ENCODE measurements at regions not wholly inside any gene's neighbourhood (a gene's known extent, or its start where the extent isn't known, plus 50 kb on each side); places are given as distances from the start of the nearest gene placed in this dataset.
"Not testable (repeated sequence)": the region's sequence is repeated elsewhere in the genome, so short reads cannot be mapped to it uniquely, and the experiment has no call there.

- no peak for DNase-seq (ENCODE audit: low read depth)
Observed at GRCh38 chr7:22066522-22066921, 120.8 kb upstream of the CDCA7L start.

GRCh38 chr7:22064816-22065215 lies 119.1 kb upstream of the CDCA7L start:
- DNase-seq (ENCODE audit: low read depth), result no peak

- DNase-seq (ENCODE audit: low read depth), result peak; percentile 4
Observed at GRCh38 chr7:22061775-22062174, 116.1 kb upstream of the CDCA7L start.

DNA sequence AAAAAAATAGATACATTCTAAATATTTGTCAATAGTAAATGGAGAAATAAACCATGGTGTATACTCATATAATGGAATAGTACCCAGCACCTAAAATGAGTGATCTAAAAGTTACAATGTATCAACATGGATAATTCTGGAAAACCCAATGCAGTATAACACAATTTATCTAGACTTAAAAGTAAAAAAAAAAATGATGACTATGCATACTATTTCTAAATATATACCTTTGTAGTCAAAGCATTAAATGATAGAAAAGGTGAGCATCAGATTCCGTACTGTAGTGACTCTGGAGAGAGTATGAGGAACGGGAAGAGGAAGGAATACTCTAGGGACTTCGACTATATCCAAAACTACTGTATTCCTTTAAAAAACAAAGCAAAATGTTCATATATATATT lies 115.2 kb upstream of the CDCA7L start:
- no peak for DNase-seq (ENCODE audit: low read depth)

DNA sequence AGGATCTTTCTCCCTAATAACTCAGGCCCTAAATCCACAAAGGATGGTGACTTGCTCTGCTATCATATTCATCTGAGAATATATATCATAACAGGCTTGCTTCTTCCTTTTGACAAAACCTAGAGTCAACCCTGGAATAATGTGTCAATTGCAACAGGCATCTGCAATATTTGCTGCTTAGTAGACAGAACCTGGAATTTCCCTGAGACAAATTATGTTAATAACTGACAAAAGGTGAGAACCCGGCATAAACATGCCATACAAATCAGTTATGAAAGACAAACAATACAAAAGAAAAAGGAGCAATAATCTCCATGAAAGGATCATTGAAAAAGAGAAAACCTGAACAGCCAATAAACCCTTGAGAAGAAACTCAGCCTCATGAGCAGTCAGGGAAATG lies 114.5 kb upstream of the CDCA7L start:
- DNase-seq (ENCODE audit: low read depth), result no peak

- no peak for DNase-seq (ENCODE audit: low read depth)
Observed at GRCh38 chr7:22055226-22055625, 109.5 kb upstream of the CDCA7L start.

- no peak for DNase-seq (ENCODE audit: low read depth)
Observed at GRCh38 chr7:22052674-22053365, 107.1 kb upstream of the CDCA7L start.

DNA sequence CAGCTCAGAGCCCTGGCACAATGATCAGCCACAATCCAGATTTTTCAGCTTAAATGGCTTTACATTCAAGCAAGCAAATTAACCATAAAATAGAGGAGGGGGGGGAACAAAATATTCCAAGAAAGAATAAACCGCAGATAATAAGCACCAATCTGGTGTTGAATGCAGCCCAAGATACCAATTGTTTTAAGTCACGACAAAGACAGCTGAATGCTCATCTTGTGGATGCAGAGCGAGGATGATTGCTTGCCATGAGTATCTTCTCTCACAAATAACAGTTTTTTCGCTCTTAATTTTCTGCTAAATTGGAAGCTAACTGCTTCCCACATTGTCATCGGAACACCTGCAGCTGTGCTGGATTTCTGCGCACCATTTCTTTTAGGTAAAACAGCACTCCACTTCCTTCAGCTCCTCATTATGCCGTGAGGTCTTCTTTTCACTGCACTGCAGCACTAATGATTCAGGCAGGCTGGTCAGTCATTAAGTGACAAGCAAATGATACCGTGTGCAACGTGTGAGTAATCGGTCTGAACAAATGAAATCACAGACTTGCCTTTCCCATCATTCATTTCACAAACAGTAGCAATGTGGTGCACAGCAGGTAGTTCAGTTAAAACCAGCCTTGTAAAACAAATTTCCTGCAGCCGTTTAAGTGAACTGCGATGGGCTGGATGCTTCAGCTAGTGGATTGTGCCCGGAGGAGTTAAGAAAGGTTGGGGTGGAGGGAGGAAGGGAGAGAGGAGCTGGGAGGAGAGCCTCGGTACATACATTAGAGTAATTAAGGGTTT lies 106.4 kb upstream of the CDCA7L start:
- no peak for DNase-seq (ENCODE audit: low read depth)

- no peak for DNase-seq (ENCODE audit: low read depth)
Observed at GRCh38 chr7:22049766-22050500, 104.2 kb upstream of the CDCA7L start.

DNA sequence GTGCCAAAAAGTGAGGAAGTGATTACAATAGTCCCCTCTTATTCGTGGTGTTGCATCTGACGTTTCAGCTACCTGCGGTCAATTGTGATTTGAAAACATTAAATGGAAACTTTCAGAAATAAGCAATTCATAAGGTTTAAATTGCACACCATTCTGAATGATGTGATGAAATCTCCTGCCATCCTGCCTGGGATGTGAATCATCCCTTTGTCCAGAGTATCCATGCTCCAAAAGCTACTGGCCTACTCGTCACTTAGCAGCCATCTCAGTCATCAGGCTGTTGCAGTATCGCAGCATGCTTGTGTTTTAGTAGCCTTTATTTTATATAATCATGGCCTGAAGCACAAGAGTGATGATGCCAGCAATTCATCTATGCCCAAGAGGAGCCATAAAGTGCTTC lies 97.7 kb upstream of the CDCA7L start:
- no peak for DNase-seq (ENCODE audit: low read depth)

GRCh38 chr7:22040923-22041595 lies 95.4 kb upstream of the CDCA7L start:
- DNase-seq (ENCODE audit: low read depth), result no peak

GRCh38 chr7:22039670-22040069 lies 94.0 kb upstream of the CDCA7L start:
- DNase-seq (ENCODE audit: low read depth), result no peak

GRCh38 chr7:22032356-22032755 lies 86.7 kb upstream of the CDCA7L start:
- not testable (repeated sequence) for DNase-seq (ENCODE audit: low read depth)

GRCh38 chr7:22028656-22029055 lies 83.0 kb upstream of the CDCA7L start:
- not testable (repeated sequence) for DNase-seq (ENCODE audit: low read depth)

DNA sequence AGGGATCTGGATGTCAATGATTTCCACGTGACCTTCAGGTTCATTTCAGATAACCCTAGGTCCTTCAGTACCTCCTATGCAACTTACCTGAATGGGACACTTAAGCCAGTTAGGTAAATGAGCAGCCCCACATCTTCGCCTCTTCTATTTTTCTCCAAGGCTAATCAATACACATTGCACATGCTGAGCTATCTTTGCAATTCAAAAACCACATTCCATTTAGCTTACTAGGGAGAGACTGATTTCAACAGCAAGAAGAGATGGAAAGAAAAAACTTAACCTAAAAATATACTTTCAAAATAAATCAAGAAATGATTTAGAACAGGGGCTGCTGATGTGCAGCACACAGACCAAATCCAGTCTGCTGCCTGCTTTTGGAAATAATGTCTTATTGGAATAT lies 81.8 kb upstream of the CDCA7L start:
- no peak for DNase-seq (ENCODE audit: low read depth)

DNA sequence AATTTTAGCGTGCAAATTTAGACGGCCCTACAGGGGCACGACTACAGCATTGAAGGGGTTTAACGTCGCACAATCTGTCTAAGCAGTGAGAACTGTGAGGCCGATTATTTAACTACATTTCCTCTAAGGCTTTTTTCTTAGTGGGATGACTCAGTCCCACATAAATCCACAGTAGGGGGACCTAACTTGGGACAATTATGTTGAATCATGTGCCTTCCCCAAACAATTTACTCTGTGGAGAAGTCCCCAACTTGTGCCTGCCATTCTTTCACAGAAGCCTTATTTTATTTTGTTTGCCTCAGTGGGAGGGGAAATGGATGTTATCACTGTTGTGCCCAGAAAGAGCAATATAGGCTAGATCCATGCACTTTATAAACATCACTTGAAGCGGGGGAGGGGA lies 80.3 kb upstream of the CDCA7L start:
- no peak for DNase-seq (ENCODE audit: low read depth)

DNA sequence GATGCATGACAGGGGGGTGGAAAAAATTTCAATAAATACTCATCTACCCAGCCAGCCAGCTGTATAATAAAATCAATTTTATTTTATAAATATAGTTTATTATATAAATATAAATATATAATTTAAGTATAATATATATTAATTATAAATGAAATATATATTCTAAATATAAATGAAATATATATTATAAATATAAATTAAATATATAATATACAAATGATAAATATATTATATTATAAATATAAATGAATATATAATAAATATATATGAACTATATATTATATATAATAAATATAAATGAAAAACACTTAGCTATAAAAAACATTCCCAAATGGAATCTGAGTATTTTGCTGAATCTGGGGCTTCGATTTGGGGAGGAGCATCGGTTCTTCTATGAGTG lies 79.4 kb upstream of the CDCA7L start:
- DNase-seq (ENCODE audit: low read depth), result no peak

- no peak for DNase-seq (ENCODE audit: low read depth)
Observed at GRCh38 chr7:22019931-22020330, 74.2 kb upstream of the CDCA7L start.

GRCh38 chr7:22016507-22016906 lies 70.8 kb upstream of the CDCA7L start:
- no peak for DNase-seq (ENCODE audit: low read depth)

- no peak for DNase-seq (ENCODE audit: low read depth)
Observed at GRCh38 chr7:22013711-22014110, 68.0 kb upstream of the CDCA7L start.

DNA sequence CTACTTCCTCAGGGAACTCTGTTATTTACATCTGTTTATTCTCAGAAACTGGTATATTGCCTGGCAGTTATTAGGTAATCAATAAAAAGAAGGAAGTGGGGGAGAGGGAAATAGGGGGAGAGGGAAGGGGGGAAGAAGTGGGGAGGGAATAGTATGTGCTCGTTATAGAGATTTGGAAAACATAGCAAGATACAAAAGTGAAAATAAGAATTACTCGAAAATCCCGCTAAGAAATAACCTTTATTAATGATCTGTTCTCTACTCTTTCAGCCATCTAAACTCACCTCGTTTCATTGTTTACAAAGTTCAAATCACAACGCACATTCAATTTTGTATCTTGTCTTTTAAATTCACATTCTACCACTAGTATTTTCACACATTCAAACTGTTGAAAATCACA lies 63.0 kb upstream of the CDCA7L start:
- no peak for DNase-seq (ENCODE audit: low read depth)

- DNase-seq (ENCODE audit: low read depth), result no peak
Observed at GRCh38 chr7:22008087-22008486, 62.4 kb upstream of the CDCA7L start.
